C4-2B (cell line): ENCODE measurements at regions not wholly inside any gene's neighbourhood (a gene's known extent, or its start where the extent isn't known, plus 50 kb on each side); places are given as distances from the start of the nearest gene placed in this dataset.

Experiments
- H3K27ac ChIP-seq: fragments of 450-650 bp; 2 replicates; pipeline ENCODE4 v1.5.1; 2017
- CTCF ChIP-seq: fragments of 450-650 bp; conservative IDR thresholded peaks from 2 replicates; pipeline ENCODE4 v1.5.1; 2017; ENCODE audit warnings: mild to moderate bottlenecking
- ZFX ChIP-seq: fragments of 450-650 bp; IDR thresholded peaks from 2 replicates; pipeline ENCODE4 v1.6.1; 2017

DNA sequence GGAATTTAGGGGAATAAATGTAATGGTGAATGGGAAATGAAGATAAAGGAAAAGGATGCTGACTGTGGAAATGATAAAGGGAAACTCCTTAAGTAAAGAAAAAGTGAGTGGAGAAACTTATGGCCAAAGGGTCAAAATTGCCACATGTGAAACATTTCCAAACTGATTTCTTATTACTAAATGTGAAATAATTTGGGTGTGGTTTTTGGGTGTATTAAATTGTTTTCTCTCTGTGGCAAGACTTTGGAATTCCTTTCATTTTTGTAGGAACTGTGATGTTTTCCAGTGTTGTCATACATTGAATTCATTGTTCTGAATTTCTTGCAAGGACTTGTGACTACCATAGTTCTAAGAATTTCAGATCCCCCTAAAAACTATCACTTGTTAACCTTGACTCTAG, 1891.5 kb upstream of the SEL1L start:
- TF ChIP-seq CTCF (no peak), ZFX (no peak)
- no peak overlapping the region for H3K27ac ChIP-seq

DNA sequence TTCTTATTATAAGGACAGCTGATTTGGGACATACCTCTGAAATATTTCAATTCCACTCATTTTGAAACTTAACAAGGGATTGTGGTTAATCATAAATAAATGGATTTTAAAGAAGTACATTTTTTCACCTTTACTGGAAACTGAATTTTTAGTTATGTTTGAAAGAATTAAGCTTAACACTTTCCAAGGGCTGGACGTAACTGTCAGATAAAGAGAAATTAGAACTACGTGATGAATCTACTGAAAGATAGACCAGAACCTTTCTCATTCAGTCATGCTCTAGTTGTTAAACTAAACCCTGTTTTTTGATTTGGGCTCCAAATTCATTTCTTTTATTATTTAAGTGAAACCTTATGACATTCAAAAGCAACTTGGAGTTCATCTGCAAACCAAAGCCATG, 1892.1 kb upstream of the SEL1L start:
- H3K27ac ChIP-seq = no peak overlapping the region
- TF ChIP-seq ZFX (no peak), CTCF (no peak)

GRCh38 chr14:83433618-83434017, 1900.0 kb upstream of the SEL1L start:
- H3K27ac ChIP-seq = no peak overlapping the region
- TF ChIP-seq CTCF (no peak), ZFX (no peak)

DNA sequence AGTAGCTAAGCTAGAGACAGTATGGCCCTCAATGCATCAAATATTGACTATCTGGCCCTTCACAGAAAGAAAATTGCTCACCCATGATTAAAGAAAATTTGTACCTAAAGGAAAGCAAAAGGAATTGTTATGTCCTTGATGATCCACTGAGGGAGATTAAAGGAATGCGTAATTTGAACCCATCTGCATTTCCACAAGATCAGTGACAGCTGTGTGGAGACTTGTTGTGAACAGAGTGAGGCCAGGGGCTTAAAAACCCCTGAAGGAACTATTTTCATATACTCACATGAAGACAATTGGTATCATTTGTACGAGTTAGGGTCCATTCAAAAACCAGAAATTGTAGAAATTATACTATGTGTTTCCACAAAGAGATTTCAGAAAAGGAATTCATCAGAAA, 1908.1 kb upstream of the SEL1L start:
- no peak for TF ChIP-seq ZFX
- no peak for TF ChIP-seq CTCF
- no peak overlapping the region for H3K27ac ChIP-seq

GRCh38 chr14:83455561-83455960, 1921.9 kb upstream of the SEL1L start:
- TF ChIP-seq CTCF (no peak), ZFX (no peak)
- no peak overlapping the region for H3K27ac ChIP-seq

- TF ChIP-seq ZFX = no peak
- no peak for TF ChIP-seq CTCF
- H3K27ac ChIP-seq = no peak overlapping the region
Observed at GRCh38 chr14:83461521-83461920, 1927.9 kb upstream of the SEL1L start.

DNA sequence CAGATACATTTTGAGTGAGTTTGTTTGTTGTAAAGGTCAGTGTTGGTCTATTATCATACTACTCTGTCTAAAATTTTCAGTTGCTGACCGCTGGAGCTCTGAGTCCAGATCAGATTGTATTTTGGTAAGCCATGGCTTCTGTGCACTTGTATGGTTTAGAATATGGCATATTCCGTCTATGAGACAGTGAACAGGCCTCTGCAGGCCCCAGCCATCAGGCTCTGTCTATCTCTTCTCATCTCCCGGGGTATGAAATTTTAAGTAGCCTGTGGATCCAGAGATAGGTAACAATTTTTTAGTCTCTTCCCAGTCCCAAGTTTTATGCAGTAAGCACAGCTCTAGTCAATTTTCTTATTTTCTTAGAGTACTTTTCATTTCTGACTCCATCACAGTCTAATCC, 1929.1 kb upstream of the SEL1L start:
- TF ChIP-seq CTCF (no peak), ZFX (no peak)
- H3K27ac ChIP-seq = no peak overlapping the region
